C4-2B (cell line): ENCODE measurements at regions not wholly inside any gene's neighbourhood (a gene's known extent, or its start where the extent isn't known, plus 50 kb on each side); places are given as distances from the start of the nearest gene placed in this dataset.

Experiments used
- H3K27ac ChIP-seq: fragments of 450-650 bp; 2 replicates; pipeline ENCODE4 v1.5.1; 2017
- CTCF ChIP-seq: fragments of 450-650 bp; conservative IDR thresholded peaks from 2 replicates; pipeline ENCODE4 v1.5.1; 2017; ENCODE audit warnings: mild to moderate bottlenecking
- ZFX ChIP-seq: fragments of 450-650 bp; IDR thresholded peaks from 2 replicates; pipeline ENCODE4 v1.6.1; 2017

- TF ChIP-seq CTCF (no peak), ZFX (no peak)
These were observed 57.6 kb upstream of the KSR1 start for GRCh38 chr17:27398691-27399090.

GRCh38 chr17:27400991-27401390 is 55.3 kb upstream of the KSR1 start:
- no peak for TF ChIP-seq ZFX
- no peak for TF ChIP-seq CTCF
- no peak overlapping the region for H3K27ac ChIP-seq

More at GRCh38 chr17:27398691-27399090, 57.6 kb upstream of the KSR1 start:
- no peak overlapping the region for H3K27ac ChIP-seq

- TF ChIP-seq CTCF (no peak), ZFX (no peak)
These were observed 53.3 kb upstream of the KSR1 start for GRCh38 chr17:27402943-27403342.

GRCh38 chr17:27403480-27404005 is 52.7 kb upstream of the KSR1 start:
- TF ChIP-seq ZFX = no peak
- TF ChIP-seq CTCF = no peak
- H3K27ac ChIP-seq = no peak overlapping the region

More at GRCh38 chr17:27402943-27403342, 53.3 kb upstream of the KSR1 start:
- no peak overlapping the region for H3K27ac ChIP-seq

GRCh38 chr17:27404676-27405075 is 51.6 kb upstream of the KSR1 start:
- no peak for TF ChIP-seq CTCF
- TF ChIP-seq ZFX = no peak
- no peak overlapping the region for H3K27ac ChIP-seq
